ENCODE measurements at regions not wholly inside any gene's neighbourhood (a gene's known extent, or its start where the extent isn't known, plus 50 kb on each side); places are given as distances from the start of the nearest gene placed in this dataset.
A peak's percentile ranks its signal among the peaks of the same experiment; 100 is the strongest.

GRCh38 chr11:70933981-70934583 is 318.3 kb downstream of the SHANK2 start:
- DNase-seq, result no peak
- ChIA-PET CTCF (ENCODE audit: partially characterized antibody) (no interaction called here), POLR2A (ENCODE audit: partially characterized antibody) (no interaction called here)
- Histone ChIP-seq H3K36me3 (ENCODE audit: insufficient read depth, low read length) (no peaks in the 10 kb centered on the region), H3K4me1 (ENCODE audit: insufficient read depth, low read length) (no peaks in the 10 kb centered on the region), H3K27me3 (ENCODE audit: insufficient read depth, low read length) (no peaks in the 10 kb centered on the region), H3K9me3 (ENCODE audit: control insufficient read depth in 1 of 2, low read length in 2 of 2) (peaks cover 0 to 7% of the 10 kb centered on the region in 2 donors), H3K4me3 (ENCODE audit: low read length in 2 of 2) (no peak overlapping the region), H3K27ac (ENCODE audit: low read depth, low read length) (no peak overlapping the region)
- no peaks in the 10 kb centered on the region for H3K36me3 Mint-ChIP-seq
- peaks cover 0 to 22% (median 6%) of the 10 kb centered on the region in 8 donors for H3K9me3 Mint-ChIP-seq
- intact Hi-C loops (cut with micrococcal nuclease), result no loop called here
- no peaks in the 10 kb centered on the region for H3K4me1 Mint-ChIP-seq
- H3K27ac Mint-ChIP-seq, result peak overlapping the region in 1 of 7 donors; percentile 8
- peaks cover 0 to 4% of the 10 kb centered on the region in 2 donors for H3K27me3 Mint-ChIP-seq
- H3K4me3 Mint-ChIP-seq, result no peak overlapping the region

DNA sequence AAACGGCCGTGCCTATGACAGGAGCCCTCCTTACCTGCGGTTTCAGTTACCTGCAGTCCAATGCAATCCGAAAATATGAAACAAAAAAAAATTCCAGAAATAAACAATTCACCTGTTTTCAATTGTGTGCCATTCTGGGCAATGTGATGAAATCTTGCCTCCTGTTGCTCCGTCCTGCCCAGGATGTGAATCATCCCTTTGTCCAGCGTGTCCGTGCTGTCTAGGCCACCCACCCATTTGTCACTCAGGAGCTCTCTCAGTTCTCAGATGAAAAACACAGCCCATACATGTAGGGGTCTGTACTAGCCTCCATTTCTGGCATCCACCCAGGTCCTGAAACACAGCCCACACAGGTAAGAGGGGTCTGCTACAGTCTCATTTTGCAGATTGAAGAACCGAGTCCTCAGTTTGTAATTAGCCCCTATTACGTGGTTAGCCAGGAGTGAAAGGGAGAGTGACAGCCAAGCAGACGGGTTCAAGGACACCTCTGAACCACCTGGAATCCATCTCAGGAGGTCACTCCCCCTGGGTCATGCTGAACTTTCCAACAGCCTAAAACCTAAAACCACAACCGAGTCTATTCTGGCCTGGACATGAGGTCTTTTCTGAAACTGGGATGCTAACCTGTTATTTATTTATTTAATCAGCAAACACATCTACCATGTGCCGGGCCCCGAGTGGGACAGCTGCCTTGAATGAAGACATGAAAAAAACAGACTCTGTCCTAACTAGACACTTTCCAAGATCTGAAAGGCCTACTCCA is 317.2 kb downstream of the SHANK2 start:
- H3K27me3 Mint-ChIP-seq, result peaks cover 0 to 4% of the 10 kb centered on the region in 2 donors
- no peak overlapping the region for H3K27ac Mint-ChIP-seq
- H3K9me3 ChIP-seq (ENCODE audit: control insufficient read depth in 1 of 2, low read length in 2 of 2), result peaks cover 0 to 2% of the 10 kb centered on the region in 2 donors
- H3K4me3 ChIP-seq (ENCODE audit: low read length in 2 of 2), result no peak overlapping the region
- H3K36me3 Mint-ChIP-seq, result no peaks in the 10 kb centered on the region
- no peaks in the 10 kb centered on the region for H3K4me1 Mint-ChIP-seq
- no peak for DNase-seq
- ChIA-PET CTCF (ENCODE audit: partially characterized antibody) (no interaction called here), POLR2A (ENCODE audit: partially characterized antibody) (no interaction called here)
- no peaks in the 10 kb centered on the region for H3K4me1 ChIP-seq (ENCODE audit: insufficient read depth, low read length)
- peaks cover 0 to 22% (median 7%) of the 10 kb centered on the region in 8 donors for H3K9me3 Mint-ChIP-seq
- H3K4me3 Mint-ChIP-seq, result no peak overlapping the region
- no peak overlapping the region for H3K27ac ChIP-seq (ENCODE audit: low read depth, low read length)
- H3K27me3 ChIP-seq (ENCODE audit: insufficient read depth, low read length), result no peaks in the 10 kb centered on the region
- intact Hi-C loops (cut with micrococcal nuclease), result no loop called here
- H3K36me3 ChIP-seq (ENCODE audit: insufficient read depth, low read length), result no peaks in the 10 kb centered on the region

- H3K4me1 Mint-ChIP-seq, result no peaks in the 10 kb centered on the region
- H3K27ac ChIP-seq (ENCODE audit: low read depth, low read length), result no peak overlapping the region
- no peak for DNase-seq
- ChIA-PET CTCF (ENCODE audit: partially characterized antibody) (no interaction called here), POLR2A (ENCODE audit: partially characterized antibody) (no interaction called here)
- H3K4me3 ChIP-seq (ENCODE audit: low read length in 2 of 2), result no peak overlapping the region
- H3K27ac Mint-ChIP-seq, result no peak overlapping the region
- peaks cover 0 to 12% of the 10 kb centered on the region in 2 donors for H3K9me3 ChIP-seq (ENCODE audit: control insufficient read depth in 1 of 2, low read length in 2 of 2)
- peaks cover 0 to 62% (median 46%) of the 10 kb centered on the region in 8 donors for H3K9me3 Mint-ChIP-seq
- no peaks in the 10 kb centered on the region for H3K36me3 ChIP-seq (ENCODE audit: insufficient read depth, low read length)
- peaks cover 0 to 5% of the 10 kb centered on the region in 2 donors for H3K36me3 Mint-ChIP-seq
- H3K4me3 Mint-ChIP-seq, result no peak overlapping the region
- no peaks in the 10 kb centered on the region for H3K27me3 Mint-ChIP-seq
- H3K4me1 ChIP-seq (ENCODE audit: insufficient read depth, low read length), result no peaks in the 10 kb centered on the region
- no peaks in the 10 kb centered on the region for H3K27me3 ChIP-seq (ENCODE audit: insufficient read depth, low read length)
- intact Hi-C loops (cut with micrococcal nuclease), result no loop called here
These were observed 309.8 kb downstream of the SHANK2 start for GRCh38 chr11:70942593-70942992.

DNA sequence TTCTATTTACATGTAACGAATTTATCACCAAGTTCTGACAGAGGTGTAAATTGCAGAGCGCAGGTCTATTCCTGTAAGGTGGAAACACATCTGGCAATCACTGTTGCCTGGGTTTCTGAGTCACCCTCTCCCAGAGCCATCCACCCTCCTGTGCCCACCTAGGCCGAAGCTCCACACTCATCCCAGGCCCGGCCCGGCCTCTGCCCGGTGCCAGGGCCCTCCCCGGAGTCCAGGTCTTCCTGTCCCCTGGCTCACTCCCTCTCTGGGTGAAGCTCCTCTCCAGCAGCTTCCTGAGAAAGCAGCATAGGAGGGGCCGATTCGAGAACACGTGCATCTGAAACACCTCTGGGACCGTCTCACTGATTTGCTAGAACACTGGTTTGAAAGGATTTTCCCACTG is 308.2 kb downstream of the SHANK2 start:
- H3K9me3 Mint-ChIP-seq, result peaks cover 0 to 58% (median 43%) of the 10 kb centered on the region in 8 donors
- ChIA-PET POLR2A (ENCODE audit: partially characterized antibody) (no interaction called here), CTCF (ENCODE audit: partially characterized antibody) (no interaction called here)
- H3K4me3 ChIP-seq (ENCODE audit: low read length in 2 of 2), result no peak overlapping the region
- no peaks in the 10 kb centered on the region for H3K27me3 ChIP-seq (ENCODE audit: insufficient read depth, low read length)
- H3K36me3 Mint-ChIP-seq, result peaks cover 0 to 5% of the 10 kb centered on the region in 2 donors
- intact Hi-C loops (cut with micrococcal nuclease), result no loop called here
- no peak overlapping the region for H3K27ac ChIP-seq (ENCODE audit: low read depth, low read length)
- H3K9me3 ChIP-seq (ENCODE audit: control insufficient read depth in 1 of 2, low read length in 2 of 2), result peaks cover 0 to 12% of the 10 kb centered on the region in 2 donors
- H3K4me1 Mint-ChIP-seq, result no peaks in the 10 kb centered on the region
- H3K4me1 ChIP-seq (ENCODE audit: insufficient read depth, low read length), result no peaks in the 10 kb centered on the region
- H3K27me3 Mint-ChIP-seq, result no peaks in the 10 kb centered on the region
- DNase-seq, result no peak
- H3K36me3 ChIP-seq (ENCODE audit: insufficient read depth, low read length), result no peaks in the 10 kb centered on the region
- H3K27ac Mint-ChIP-seq, result no peak overlapping the region
- H3K4me3 Mint-ChIP-seq, result no peak overlapping the region

DNA sequence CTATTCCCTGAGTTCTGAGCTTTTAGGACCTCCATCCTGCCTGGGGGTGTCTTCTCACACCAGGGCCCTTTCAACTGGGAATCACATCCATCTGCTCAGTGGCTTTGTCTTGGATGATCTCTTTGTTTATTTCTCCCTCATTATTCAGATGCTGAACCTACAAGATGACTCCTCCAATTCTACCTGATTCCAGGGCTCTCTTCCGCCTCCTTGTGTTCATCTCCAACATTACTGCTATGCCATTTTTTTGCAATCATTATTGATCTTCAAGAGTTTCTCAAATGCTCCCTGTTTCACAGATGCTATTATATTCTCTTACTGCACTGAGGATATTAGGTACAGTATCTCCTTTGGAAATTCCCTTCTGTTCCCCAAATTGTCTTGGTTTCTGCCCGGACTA is 307.7 kb downstream of the SHANK2 start:
- peaks cover 0 to 12% of the 10 kb centered on the region in 2 donors for H3K9me3 ChIP-seq (ENCODE audit: control insufficient read depth in 1 of 2, low read length in 2 of 2)
- ChIA-PET POLR2A (ENCODE audit: partially characterized antibody) (no interaction called here), CTCF (ENCODE audit: partially characterized antibody) (no interaction called here)
- H3K36me3 ChIP-seq (ENCODE audit: insufficient read depth, low read length), result no peaks in the 10 kb centered on the region
- H3K9me3 Mint-ChIP-seq, result peaks cover 0 to 56% (median 43%) of the 10 kb centered on the region in 8 donors
- no peaks in the 10 kb centered on the region for H3K27me3 Mint-ChIP-seq
- H3K27ac ChIP-seq (ENCODE audit: low read depth, low read length), result no peak overlapping the region
- no peaks in the 10 kb centered on the region for H3K4me1 ChIP-seq (ENCODE audit: insufficient read depth, low read length)
- H3K27me3 ChIP-seq (ENCODE audit: insufficient read depth, low read length), result no peaks in the 10 kb centered on the region
- intact Hi-C loops (cut with micrococcal nuclease), result no loop called here
- no peak overlapping the region for H3K27ac Mint-ChIP-seq
- H3K4me1 Mint-ChIP-seq, result no peaks in the 10 kb centered on the region
- DNase-seq, result no peak
- H3K4me3 ChIP-seq (ENCODE audit: low read length in 2 of 2), result no peak overlapping the region
- no peak overlapping the region for H3K4me3 Mint-ChIP-seq
- H3K36me3 Mint-ChIP-seq, result peaks cover 0 to 5% of the 10 kb centered on the region in 2 donors

GRCh38 chr11:70948398-70948797 is 304.0 kb downstream of the SHANK2 start:
- H3K27me3 Mint-ChIP-seq, result no peaks in the 10 kb centered on the region
- H3K27me3 ChIP-seq (ENCODE audit: insufficient read depth, low read length), result no peaks in the 10 kb centered on the region
- ChIA-PET POLR2A (ENCODE audit: partially characterized antibody) (no interaction called here), CTCF (ENCODE audit: partially characterized antibody) (no interaction called here)
- no peaks in the 10 kb centered on the region for H3K4me1 Mint-ChIP-seq
- H3K9me3 ChIP-seq (ENCODE audit: control insufficient read depth in 1 of 2, low read length in 2 of 2), result no peaks in the 10 kb centered on the region
- no peaks in the 10 kb centered on the region for H3K36me3 Mint-ChIP-seq
- H3K4me3 ChIP-seq (ENCODE audit: low read length in 2 of 2), result no peak overlapping the region
- H3K36me3 ChIP-seq (ENCODE audit: insufficient read depth, low read length), result no peaks in the 10 kb centered on the region
- H3K4me1 ChIP-seq (ENCODE audit: insufficient read depth, low read length), result no peaks in the 10 kb centered on the region
- H3K4me3 Mint-ChIP-seq, result no peak overlapping the region
- no peak for DNase-seq
- H3K27ac Mint-ChIP-seq, result no peak overlapping the region
- H3K27ac ChIP-seq (ENCODE audit: low read depth, low read length), result no peak overlapping the region
- intact Hi-C loops (cut with micrococcal nuclease), result no loop called here
- peaks cover 3 to 37% (median 19%) of the 10 kb centered on the region in 8 donors for H3K9me3 Mint-ChIP-seq

- H3K4me1 Mint-ChIP-seq, result no peaks in the 10 kb centered on the region
- Histone ChIP-seq H3K9me3 (ENCODE audit: control insufficient read depth in 1 of 2, low read length in 2 of 2) (no peaks in the 10 kb centered on the region), H3K4me1 (ENCODE audit: insufficient read depth, low read length) (no peaks in the 10 kb centered on the region), H3K27me3 (ENCODE audit: insufficient read depth, low read length) (no peaks in the 10 kb centered on the region), H3K36me3 (ENCODE audit: insufficient read depth, low read length) (no peaks in the 10 kb centered on the region), H3K27ac (ENCODE audit: low read depth, low read length) (no peak overlapping the region), H3K4me3 (ENCODE audit: low read length in 2 of 2) (no peak overlapping the region)
- H3K4me3 Mint-ChIP-seq, result no peak overlapping the region
- POLR2A ChIA-PET (ENCODE audit: partially characterized antibody), result no interaction called here
- no peak overlapping the region for H3K27ac Mint-ChIP-seq
- H3K9me3 Mint-ChIP-seq, result peaks cover 3 to 31% (median 13%) of the 10 kb centered on the region in 8 donors
- intact Hi-C loops (cut with micrococcal nuclease), result no loop called here
- H3K27me3 Mint-ChIP-seq, result peaks cover 0 to 3% of the 10 kb centered on the region in 2 donors
- no peaks in the 10 kb centered on the region for H3K36me3 Mint-ChIP-seq
- no peak for DNase-seq
- CTCF ChIA-PET (ENCODE audit: partially characterized antibody), result no interaction called here
These were observed 303.4 kb downstream of the SHANK2 start for GRCh38 chr11:70948855-70949531.

All from CD4-positive, alpha-beta memory T cell (primary cell).